SKM-1 treated with dmso at 0.1 percent for 144 hours (cell line): ENCODE measurements at regions not wholly inside any gene's neighbourhood (a gene's known extent, or its start where the extent isn't known, plus 50 kb on each side); places are given as distances from the start of the nearest gene placed in this dataset.
"Not testable (repeated sequence)": the region's sequence is repeated elsewhere in the genome, so short reads cannot be mapped to it uniquely, and the experiment has no call there.

ENCODE experiments used
- DNase-seq: peaks from one replicate; lab custom pipeline; 2025; ENCODE audit not compliant: unreplicated experiment; lab: John Stamatoyannopoulos, UW

GRCh38 chr22:27323661-27324060 is 477.9 kb downstream of the MN1 start:
- no peak for DNase-seq

GRCh38 chr22:27324908-27325307 is 476.6 kb downstream of the MN1 start:
- DNase-seq, result not testable (repeated sequence)

- DNase-seq, result no peak
These were observed 474.1 kb downstream of the MN1 start for GRCh38 chr22:27327497-27327896.

- DNase-seq, result no peak
These were observed 473.4 kb downstream of the MN1 start for GRCh38 chr22:27327981-27328721.

- DNase-seq, result no peak
These were observed 472.3 kb downstream of the MN1 start for GRCh38 chr22:27329131-27329850.

GRCh38 chr22:27329966-27330645 is 471.4 kb downstream of the MN1 start:
- no peak for DNase-seq

- DNase-seq, result peak; percentile 60
These were observed 469.9 kb downstream of the MN1 start for GRCh38 chr22:27331526-27332281.

GRCh38 chr22:27335102-27335660 is 466.4 kb downstream of the MN1 start:
- no peak for DNase-seq

GRCh38 chr22:27336151-27337090 is 465.1 kb downstream of the MN1 start:
- DNase-seq, result no peak

GRCh38 chr22:27337676-27338075 is 463.9 kb downstream of the MN1 start:
- DNase-seq, result no peak

GRCh38 chr22:27340047-27340446 is 461.5 kb downstream of the MN1 start:
- DNase-seq, result no peak

GRCh38 chr22:27344546-27344945 is 457.0 kb downstream of the MN1 start:
- DNase-seq, result no peak

GRCh38 chr22:27345691-27346090 is 455.9 kb downstream of the MN1 start:
- DNase-seq, result no peak

- DNase-seq, result peak; percentile 28
These were observed 453.6 kb downstream of the MN1 start for GRCh38 chr22:27347951-27348350.

GRCh38 chr22:27348634-27349033 is 452.9 kb downstream of the MN1 start:
- peak; percentile 5 for DNase-seq

GRCh38 chr22:27349456-27349855 is 452.1 kb downstream of the MN1 start:
- DNase-seq, result no peak

GRCh38 chr22:27350306-27350705 is 451.2 kb downstream of the MN1 start:
- no peak for DNase-seq

- no peak for DNase-seq
These were observed 449.1 kb downstream of the MN1 start for GRCh38 chr22:27352426-27352825.

- no peak for DNase-seq
These were observed 443.3 kb downstream of the MN1 start for GRCh38 chr22:27358096-27358870.
